H1 (cell line): ENCODE measurements at regions not wholly inside any gene's neighbourhood (a gene's known extent, or its start where the extent isn't known, plus 50 kb on each side); places are given as distances from the start of the nearest gene placed in this dataset.

Source experiments
- CTCF ChIA-PET: fragments of 300-600 bp; sonication (Branson Sonifier 250); formaldehyde crosslinking; loops from one replicate; lab custom pipeline; 2021; ENCODE audit not compliant: partially characterized antibody; lab: Charles Lee
- POLR2A ChIA-PET: fragments of 300-600 bp; sonication (Branson Sonifier 250); formaldehyde crosslinking; loops from one replicate; lab custom pipeline; 2021; ENCODE audit warnings: inconsistent platforms; ENCODE audit not compliant: partially characterized antibody; lab: Charles Lee
- DNase-seq, 2 experiments: peaks; one replicate each; pipeline versions ENCODE4 v3.0.0 to v3.0.0-alpha.2; 2010 to 2022; ENCODE audit warnings: low spot score in 2 of 2, low read depth in 1 of 2, mixed read lengths in 1 of 2
- FAIRE-seq: peaks from 2 replicates; lab custom pipeline; 2011; peaks lifted over from hg19 to GRCh38; lab: Jason Lieb, UNC
- H2AFZ ChIP-seq: 2 replicates; pipeline ENCODE4 v1.8.1; 2012; ENCODE audit warnings: low read length, inconsistent platforms
- H2AK5ac ChIP-seq: 2 replicates; pipeline ENCODE4 v1.6.1; 2013; ENCODE audit warnings: low read depth, low read length
- H2BK120ac ChIP-seq: replicated peaks from 2 replicates; pipeline ENCODE3; 2013; ENCODE audit warnings: low read depth, low read length, inconsistent platforms
- H2BK12ac ChIP-seq: 2 replicates; pipeline ENCODE4 v1.6.1; 2013; ENCODE audit warnings: low read depth, low read length
- H2BK15ac ChIP-seq: 2 replicates; pipeline ENCODE4 v1.6.1; 2013; ENCODE audit warnings: low read length
- H2BK20ac ChIP-seq: 2 replicates; pipeline ENCODE4 v1.6.1; 2013; ENCODE audit warnings: low read length
- H2BK5ac ChIP-seq: 2 replicates; pipeline ENCODE4 v1.6.1; 2013; ENCODE audit warnings: low read depth, low read length
- H3K14ac ChIP-seq: 2 replicates; pipeline ENCODE4 v1.6.1; 2013; ENCODE audit warnings: inconsistent platforms; ENCODE audit not compliant: insufficient read length
- H3K18ac ChIP-seq: 2 replicates; pipeline ENCODE4 v1.6.1; 2013; ENCODE audit warnings: low read length; ENCODE audit errors: extremely low read depth
- H3K23ac ChIP-seq: 2 replicates; pipeline ENCODE4 v1.6.1; 2013; ENCODE audit warnings: inconsistent platforms; ENCODE audit not compliant: insufficient read length
- H3K23me2 ChIP-seq: 2 replicates; pipeline ENCODE4 v1.6.1; 2013; ENCODE audit warnings: low read depth, low read length
- H3K27ac ChIP-seq: 2 replicates; pipeline ENCODE4 v1.6.1; 2011; ENCODE audit warnings: low read depth, low read length, inconsistent platforms
- H3K27me3 ChIP-seq, 4 experiments: replicated peaks in 1 of 4; 1 replicate in 1 of 4; 2 replicates in 3 of 4; pipeline versions ENCODE4 v1.6.1 to v1.8.1; 2011 to 2013; ENCODE audit warnings: low read length in 3 of 4, mild to moderate bottlenecking in 3 of 4, inconsistent platforms in 2 of 4, mixed read lengths in 2 of 4, moderate library complexity in 1 of 4; ENCODE audit not compliant: control insufficient read depth in 3 of 4, insufficient read depth in 3 of 4; ENCODE audit errors: extremely low read depth in 1 of 4
- H3K36me3 ChIP-seq, 4 experiments: 2 replicates each; pipeline versions ENCODE4 v1.6.1 to v1.8.1; 2011 to 2013; ENCODE audit warnings: mild to moderate bottlenecking in 4 of 4, low read length in 3 of 4, moderate library complexity in 2 of 4, control low read depth in 1 of 4, inconsistent platforms in 1 of 4; ENCODE audit not compliant: insufficient read depth in 4 of 4, control insufficient read depth in 2 of 4
- H3K4ac ChIP-seq: replicated peaks from 2 replicates; pipeline ENCODE3; 2013; ENCODE audit warnings: low read length, low read depth, mixed read lengths, inconsistent platforms; ENCODE audit not compliant: insufficient read length
- H3K4me1 ChIP-seq, 4 experiments: replicated peaks in 1 of 4; 1 replicate in 1 of 4; 2 replicates in 3 of 4; pipeline versions ENCODE4 v1.6.1 to v1.8.1; 2011 to 2013; ENCODE audit warnings: low read length in 3 of 4, inconsistent platforms in 2 of 4, mixed read lengths in 1 of 4; ENCODE audit not compliant: insufficient read depth in 4 of 4, control insufficient read depth in 3 of 4
- H3K4me2 ChIP-seq, 2 experiments: 2 replicates each; pipeline versions ENCODE4 v1.6.1 to v1.8.1; 2011 to 2013; ENCODE audit warnings: low read depth in 2 of 2, low read length in 2 of 2, control low read depth in 1 of 2, inconsistent platforms in 1 of 2, mild to moderate bottlenecking in 1 of 2; ENCODE audit not compliant: insufficient read depth in 1 of 2
- H3K4me3 ChIP-seq, 4 experiments: fragments of 200-600, 300-600 bp in 1 of 4; sonication (generic), shearing (Covaris generic), sonication (Bioruptor Twin) in 1 of 4; 2 replicates each; pipeline versions ENCODE4 v1.5.1 to v1.8.1; 2011 to 2016; ENCODE audit warnings: low read length in 4 of 4, low read depth in 3 of 4, control low read depth in 2 of 4, inconsistent platforms in 2 of 4, mild to moderate bottlenecking in 2 of 4, mixed read lengths in 1 of 4, moderate library complexity in 1 of 4; ENCODE audit not compliant: insufficient read depth in 2 of 4; ENCODE audit errors: extremely low read depth in 1 of 4
- H3K56ac ChIP-seq: replicated peaks from 2 replicates; pipeline ENCODE3; 2013; ENCODE audit warnings: low read depth, mild to moderate bottlenecking, mixed read lengths, low read length, inconsistent platforms; ENCODE audit not compliant: insufficient read length
- H3K79me1 ChIP-seq: 2 replicates; pipeline ENCODE4 v1.6.1; 2013; ENCODE audit warnings: low read depth, low read length, control low read depth
- H3K79me2 ChIP-seq, 2 experiments: 2 replicates each; pipeline versions ENCODE4 v1.6.1 to v1.8.1; 2012 to 2013; ENCODE audit warnings: low read length in 2 of 2, mild to moderate bottlenecking in 2 of 2, inconsistent platforms in 1 of 2; ENCODE audit not compliant: insufficient read depth in 2 of 2, control insufficient read depth in 1 of 2
- H3K9ac ChIP-seq, 4 experiments: replicated peaks in 1 of 4; 1 replicate in 1 of 4; 2 replicates in 3 of 4; pipeline versions ENCODE4 v1.6.1 to v1.8.1; 2011 to 2013; ENCODE audit warnings: low read depth in 3 of 4, low read length in 3 of 4, control low read depth in 2 of 4, mild to moderate bottlenecking in 2 of 4, moderate library complexity in 2 of 4, inconsistent platforms in 1 of 4; ENCODE audit errors: extremely low read depth in 1 of 4
- H3K9me3 ChIP-seq, 2 experiments: 2 replicates each; pipeline versions ENCODE4 v1.6.1 to v1.8.1; 2012 to 2013; ENCODE audit warnings: mild to moderate bottlenecking in 2 of 2, moderate library complexity in 2 of 2, control low read depth in 1 of 2, inconsistent platforms in 1 of 2, low read depth in 1 of 2, low read length in 1 of 2, mixed read lengths in 1 of 2; ENCODE audit not compliant: insufficient read depth in 2 of 2
- H4K20me1 ChIP-seq, 2 experiments: replicated peaks in 1 of 2; 2 replicates each; pipeline versions ENCODE3 to v1.8.1; 2011 to 2013; ENCODE audit warnings: inconsistent platforms in 2 of 2, low read length in 2 of 2, mild to moderate bottlenecking in 1 of 2; ENCODE audit not compliant: insufficient read depth in 2 of 2, control insufficient read depth in 1 of 2
- H4K5ac ChIP-seq: 2 replicates; pipeline ENCODE4 v1.6.1; 2013; ENCODE audit warnings: low read length, low read depth, mixed read lengths, inconsistent platforms; ENCODE audit not compliant: insufficient read length
- H4K8ac ChIP-seq: 2 replicates; pipeline ENCODE4 v1.8.0; 2013; ENCODE audit warnings: mild to moderate bottlenecking, moderate library complexity, low read length, inconsistent platforms; ENCODE audit not compliant: insufficient read depth; ENCODE audit errors: extremely low read depth
- H4K91ac ChIP-seq: replicated peaks from 2 replicates; pipeline ENCODE3; 2013; ENCODE audit warnings: low read length, mixed read lengths, inconsistent platforms; ENCODE audit not compliant: insufficient read length
- ATF3 ChIP-seq: IDR thresholded peaks from 2 replicates; pipeline ENCODE4 v1.6.1; 2011; ENCODE audit warnings: low read depth, mild to moderate bottlenecking, low read length; ENCODE audit not compliant: insufficient read depth
- EP300 ChIP-seq, 2 experiments: IDR thresholded peaks; 1 replicate in 1 of 2; 2 replicates in 1 of 2; pipeline ENCODE4 v1.6.1; 2011 to 2012; ENCODE audit warnings: low read depth in 2 of 2, low read length in 2 of 2, mild to moderate bottlenecking in 2 of 2, borderline replicate concordance in 1 of 2, inconsistent platforms in 1 of 2, moderate library complexity in 1 of 2
- JUND ChIP-seq: IDR thresholded peaks from 2 replicates; pipeline ENCODE4 v1.6.1; 2011; ENCODE audit warnings: mild to moderate bottlenecking, improper control_type of control experiment, low read length
- KDM5A ChIP-seq: fragments of 200-600 bp; IDR thresholded peaks from 2 replicates; pipeline ENCODE4 v1.7.1; 2012; ENCODE audit warnings: mild to moderate bottlenecking, low read length, inconsistent platforms, mixed read lengths
- NRF1 ChIP-seq: IDR thresholded peaks from 2 replicates; pipeline ENCODE4 v1.6.1; 2011; ENCODE audit warnings: mild to moderate bottlenecking, low read depth, low read length, improper control_type of control experiment
- SP1 ChIP-seq: IDR thresholded peaks from 2 replicates; pipeline ENCODE4 v1.6.1; 2011; ENCODE audit warnings: low read depth, low read length
- SRF ChIP-seq: IDR thresholded peaks from 2 replicates; pipeline ENCODE4 v1.6.1; 2011; ENCODE audit warnings: mild to moderate bottlenecking, low read depth, low read length, moderate library complexity
- TAF1 ChIP-seq: IDR thresholded peaks from 2 replicates; pipeline ENCODE4 v1.6.1; 2011; ENCODE audit warnings: mild to moderate bottlenecking, low read depth, low read length
- TEAD4 ChIP-seq: IDR thresholded peaks from 2 replicates; pipeline ENCODE4 v1.6.1; 2012; ENCODE audit warnings: low read depth, low read length, inconsistent platforms, mixed read lengths
- USF2 ChIP-seq: IDR thresholded peaks from 2 replicates; pipeline ENCODE4 v1.6.1; 2011; ENCODE audit warnings: low read length, improper control_type of control experiment
- WGBS, 2 experiments: shearing (Covaris generic) in 1 of 2; methylation state at CpG; one replicate each; pipeline versions ENCODE4 v1.1.6 to v1.1.7; 2013 to 2015; ENCODE audit warnings: low lambda C conversion rate in 2 of 2, mixed read lengths in 2 of 2, inconsistent platforms in 1 of 2, low coverage in 1 of 2, missing lambda C conversion rate in 1 of 2; ENCODE audit not compliant: insufficient replicate concordance in 2 of 2, insufficient coverage in 1 of 2, insufficient read length in 1 of 2; ENCODE audit errors: extremely low coverage in 1 of 2, missing lambda C conversion rate in 1 of 2; 5-methylcytosine and 5-hydroxymethylcytosine counted together

- Histone ChIP-seq H3K4ac (no peak overlapping the region), H3K14ac (no peak overlapping the region), H3K79me2 (no peaks in the 10 kb centered on the region), H4K20me1 (no peaks in the 10 kb centered on the region), H2AFZ (no peak overlapping the region), H3K56ac (no peak overlapping the region), H3K27me3 (no peaks in the 10 kb centered on the region), H3K9me3 (no peaks in the 10 kb centered on the region), H2BK5ac (no peak overlapping the region), H3K4me2 (no peak overlapping the region), H3K79me1 (no peaks in the 10 kb centered on the region), H2BK12ac (no peak overlapping the region), H3K23me2 (no peaks in the 10 kb centered on the region), H3K27ac (no peak overlapping the region), H2AK5ac (no peak overlapping the region), H2BK20ac (no peak overlapping the region), H3K18ac (no peak overlapping the region), H3K4me3 (no peak overlapping the region), H4K91ac (no peak overlapping the region), H2BK15ac (no peak overlapping the region), H3K9ac (no peak overlapping the region), H4K8ac (no peak overlapping the region), H3K4me1 (peaks cover 0 to 4% (median 0%) of the 10 kb centered on the region in 4 experiments; a peak in 2 of 7 replicates), H3K36me3 (no peaks in the 10 kb centered on the region), H3K23ac (no peak overlapping the region), H2BK120ac (no peak overlapping the region), H4K5ac (no peak overlapping the region)
- DNase-seq (no peak), FAIRE-seq (no peak)
- TF ChIP-seq TEAD4: no peak
- no peak for TF ChIP-seq JUND
- TF ChIP-seq TAF1: no peak
- no peak for TF ChIP-seq SP1
- TF ChIP-seq NRF1: no peak
- no peak for TF ChIP-seq EP300 (IDR thresholded peaks at IDR 0.05; ENCODE audit: borderline replicate concordance in 1 of 2, low read depth in 2 of 2, low read length in 2 of 2)
- no peak for TF ChIP-seq USF2
- no peak for TF ChIP-seq ATF3
- no peak for TF ChIP-seq KDM5A
- no peak for TF ChIP-seq SRF
- CTCF ChIA-PET: no interaction called here
- whole genome bisulfite sequencing, 2 experiments: 89% methylated on average over 4 of the region's 4 CpGs; no CpG with 5 or more reads in 1 of the 2 experiments
- POLR2A ChIA-PET: no interaction called here
Measured at GRCh38 chr6:141728330-141728729, 404.4 kb upstream of the GJE1 start.
